HepG2 (cell line): ENCODE measurements at regions not wholly inside any gene's neighbourhood (a gene's known extent, or its start where the extent isn't known, plus 50 kb on each side); places are given as distances from the start of the nearest gene placed in this dataset.

ENCODE experiments used
- IRX3 ChIP-seq: sonication (generic); formaldehyde crosslinking; IDR thresholded peaks from 2 replicates; pipeline ENCODE4 v1.8.1; 2023; ENCODE audit warnings: mild to moderate bottlenecking, low read depth, missing genetic modification reagents, borderline replicate concordance
- KIAA2018 ChIP-seq: sonication (generic); formaldehyde crosslinking; IDR thresholded peaks from 2 replicates; pipeline ENCODE4 v1.5.0; 2020; ENCODE audit warnings: mild to moderate bottlenecking, missing genetic modification reagents, borderline replicate concordance
- MYNN ChIP-seq: sonication (generic); formaldehyde crosslinking; IDR thresholded peaks from 2 replicates; pipeline ENCODE4 v1.4.0; 2020; ENCODE audit warnings: mild to moderate bottlenecking, low read depth, missing genetic modification reagents
- NRL ChIP-seq: sonication (generic); formaldehyde crosslinking; IDR thresholded peaks from 2 replicates; pipeline ENCODE4 v1.5.0; 2020; ENCODE audit warnings: missing genetic modification reagents, mild to moderate bottlenecking, moderate library complexity, borderline replicate concordance
- SMAD1 ChIP-seq: sonication (generic); formaldehyde crosslinking; IDR thresholded peaks from 2 replicates; pipeline ENCODE4 v1.4.0; 2020; ENCODE audit warnings: missing genetic modification reagents, low read depth, mild to moderate bottlenecking, borderline replicate concordance
- ZFX ChIP-seq: sonication (generic); formaldehyde crosslinking; IDR thresholded peaks from 2 replicates; pipeline ENCODE4 v1.4.0; 2020; ENCODE audit warnings: mild to moderate bottlenecking, low read depth, missing genetic modification reagents, moderate library complexity
- ZNF737 ChIP-seq: sonication (generic); formaldehyde crosslinking; IDR thresholded peaks from 2 replicates; pipeline ENCODE4 v1.5.0; 2020; ENCODE audit warnings: missing genetic modification reagents, mild to moderate bottlenecking, borderline replicate concordance
- TF ChIP-seq, protein P1 (sequence below): IDR thresholded peaks from 2 replicates; pipeline ENCODE4 v1.6.1; 2012; ENCODE audit warnings: inconsistent platforms
- TF ChIP-seq, protein P2 (sequence below): sonication (generic); formaldehyde crosslinking; IDR thresholded peaks from 2 replicates; pipeline ENCODE4 v1.4.0; 2020; ENCODE audit warnings: mild to moderate bottlenecking, missing genetic modification reagents

DNA sequence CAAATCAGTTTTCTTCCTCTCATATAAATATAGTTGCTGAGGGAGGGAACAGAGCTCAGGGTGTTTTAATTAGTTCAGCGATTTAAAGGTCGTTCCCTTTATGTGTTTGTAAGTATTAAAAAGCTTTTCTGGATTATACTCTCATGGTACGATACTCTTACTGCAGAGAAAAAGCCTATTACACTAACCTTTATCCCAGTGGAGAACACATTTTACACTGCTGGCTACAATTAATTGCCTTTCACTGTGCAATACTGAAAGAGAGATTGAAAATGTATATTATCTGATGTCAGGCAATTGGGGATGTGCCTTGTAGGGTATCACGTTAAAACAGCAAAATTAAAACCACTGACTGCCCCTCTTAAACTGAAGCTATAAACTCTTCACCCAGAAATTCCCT lies 526.9 kb upstream of the SGCG start (continued):
- no peak for TF ChIP-seq SMAD1
- no peak for TF ChIP-seq IRX3 (CRISPR knock-in tag)
- TF ChIP-seq ZFX (CRISPR knock-in tag), result no peak
- TF ChIP-seq NRL (CRISPR knock-in tag), result no peak
- no peak for TF ChIP-seq MYNN (CRISPR knock-in tag)
- TF ChIP-seq, protein P1, sequence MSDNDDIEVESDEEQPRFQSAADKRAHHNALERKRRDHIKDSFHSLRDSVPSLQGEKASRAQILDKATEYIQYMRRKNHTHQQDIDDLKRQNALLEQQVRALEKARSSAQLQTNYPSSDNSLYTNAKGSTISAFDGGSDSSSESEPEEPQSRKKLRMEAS, result no peak
- TF ChIP-seq ZNF737 (CRISPR knock-in tag), result no peak
- TF ChIP-seq KIAA2018 (CRISPR knock-in tag), result no peak
- TF ChIP-seq, protein P2, sequence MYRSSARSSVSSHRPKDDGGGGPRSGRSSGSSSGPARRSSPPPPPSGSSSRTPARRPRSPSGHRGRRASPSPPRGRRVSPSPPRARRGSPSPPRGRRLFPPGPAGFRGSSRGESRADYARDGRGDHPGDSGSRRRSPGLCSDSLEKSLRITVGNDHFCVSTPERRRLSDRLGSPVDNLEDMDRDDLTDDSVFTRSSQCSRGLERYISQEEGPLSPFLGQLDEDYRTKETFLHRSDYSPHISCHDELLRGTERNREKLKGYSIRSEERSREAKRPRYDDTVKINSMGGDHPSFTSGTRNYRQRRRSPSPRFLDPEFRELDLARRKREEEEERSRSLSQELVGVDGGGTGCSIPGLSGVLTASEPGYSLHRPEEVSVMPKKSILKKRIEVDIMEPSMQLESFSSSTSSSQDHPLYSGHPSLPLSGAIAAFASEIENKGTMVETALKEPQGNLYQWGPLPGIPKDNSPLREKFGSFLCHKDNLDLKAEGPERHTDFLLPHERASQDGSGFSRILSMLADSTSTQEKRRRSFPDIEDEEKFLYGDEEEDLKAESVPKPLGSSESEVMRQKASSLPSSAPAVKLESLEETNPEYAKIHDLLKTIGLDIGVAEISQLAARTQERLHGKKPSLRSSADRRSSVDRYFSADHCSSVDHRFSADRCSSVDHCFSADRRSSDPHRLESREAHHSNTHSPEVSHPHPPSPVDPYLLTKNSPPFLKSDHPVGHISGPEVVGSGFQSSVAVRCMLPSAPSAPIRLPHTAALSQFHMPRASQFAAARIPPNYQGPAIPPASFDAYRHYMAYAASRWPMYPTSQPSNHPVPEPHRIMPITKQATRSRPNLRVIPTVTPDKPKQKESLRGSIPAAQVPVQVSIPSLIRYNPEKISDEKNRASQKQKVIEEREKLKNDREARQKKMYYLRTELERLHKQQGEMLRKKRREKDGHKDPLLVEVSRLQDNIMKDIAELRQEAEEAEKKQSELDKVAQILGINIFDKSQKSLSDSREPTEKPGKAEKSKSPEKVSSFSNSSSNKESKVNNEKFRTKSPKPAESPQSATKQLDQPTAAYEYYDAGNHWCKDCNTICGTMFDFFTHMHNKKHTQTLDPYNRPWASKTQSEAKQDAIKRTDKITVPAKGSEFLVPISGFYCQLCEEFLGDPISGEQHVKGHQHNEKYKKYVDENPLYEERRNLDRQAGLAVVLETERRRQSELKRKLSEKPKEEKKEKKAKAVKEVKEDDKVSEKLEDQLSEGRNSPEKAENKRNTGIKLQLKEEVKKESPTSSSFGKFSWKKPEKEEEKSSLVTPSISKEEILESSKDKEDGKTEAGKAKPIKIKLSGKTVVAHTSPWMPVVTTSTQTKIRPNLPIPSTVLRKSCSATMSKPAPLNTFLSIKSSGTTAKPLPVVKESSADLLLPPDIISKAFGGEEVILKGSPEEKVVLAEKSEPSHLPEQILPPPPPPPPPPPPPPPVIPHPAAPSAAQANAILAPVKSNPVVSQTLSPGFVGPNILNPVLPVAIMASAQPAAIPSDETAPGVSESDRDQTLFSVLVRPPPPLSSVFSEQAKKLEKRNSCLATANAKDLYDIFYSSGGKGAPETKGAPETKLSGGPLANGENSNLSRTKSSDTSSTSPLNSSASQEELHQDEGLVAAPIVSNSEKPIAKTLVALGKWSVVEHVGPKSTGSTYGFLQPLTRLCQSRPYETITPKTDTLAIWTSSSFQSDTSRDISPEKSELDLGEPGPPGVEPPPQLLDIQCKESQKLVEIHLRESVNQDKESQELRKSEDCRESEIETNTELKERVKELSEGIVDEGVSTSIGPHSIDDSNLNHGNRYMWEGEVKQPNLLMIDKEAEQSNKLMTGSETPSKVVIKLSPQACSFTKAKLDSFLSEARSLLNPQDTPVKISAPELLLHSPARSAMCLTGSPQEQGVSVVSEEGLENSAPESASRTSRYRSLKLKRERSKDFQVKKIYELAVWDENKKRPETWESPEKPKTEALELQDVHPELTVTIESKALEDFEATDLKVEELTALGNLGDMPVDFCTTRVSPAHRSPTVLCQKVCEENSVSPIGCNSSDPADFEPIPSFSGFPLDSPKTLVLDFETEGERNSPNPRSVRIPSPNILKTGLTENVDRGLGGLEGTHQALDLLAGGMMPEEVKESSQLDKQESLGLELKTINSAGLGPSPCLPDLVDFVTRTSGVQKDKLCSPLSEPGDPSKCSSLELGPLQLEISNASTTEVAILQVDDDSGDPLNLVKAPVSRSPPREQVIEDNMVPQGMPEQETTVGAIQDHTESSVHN (CRISPR knock-in tag), result no peak
